GM23248 (cell line): ENCODE measurements at regions not wholly inside any gene's neighbourhood (a gene's known extent, or its start where the extent isn't known, plus 50 kb on each side); places are given as distances from the start of the nearest gene placed in this dataset.
A peak's percentile ranks its signal among the peaks of the same experiment; 100 is the strongest.

Experiments
- DNase-seq: peaks from one replicate; pipeline ENCODE4 v3.0.0-alpha.2; 2015
- H2AFZ ChIP-seq: fragments of 200-600 bp; sonication (generic); 2 replicates; pipeline ENCODE4 v1.6.1; 2016; ENCODE audit warnings: antibody characterized with exemption
- H3F3A ChIP-seq: fragments of 200-600 bp; sonication (generic); 2 replicates; pipeline ENCODE4 v1.6.1; 2016; ENCODE audit warnings: mild to moderate bottlenecking, antibody characterized with exemption, mixed run types; ENCODE audit not compliant: insufficient read depth
- H3K27ac ChIP-seq: fragments of 200-600 bp; sonication (generic); 2 replicates; pipeline ENCODE4 v1.5.1; 2016; ENCODE audit warnings: mild to moderate bottlenecking
- H3K27me3 ChIP-seq: fragments of 200-600 bp; sonication (generic); replicated peaks from 2 replicates; pipeline ENCODE4 v1.6.1; 2016; ENCODE audit warnings: mild to moderate bottlenecking; ENCODE audit not compliant: insufficient read depth
- H3K36me3 ChIP-seq: fragments of 200-600 bp; sonication (generic); 2 replicates; pipeline ENCODE4 v1.6.1; 2016; ENCODE audit warnings: low read depth, mild to moderate bottlenecking
- H3K4me1 ChIP-seq: fragments of 200-600 bp; sonication (generic); 2 replicates; pipeline ENCODE4 v1.6.1; 2016; ENCODE audit warnings: mild to moderate bottlenecking; ENCODE audit not compliant: insufficient read depth
- H3K4me2 ChIP-seq: fragments of 200-600 bp; sonication (generic); one replicate; pipeline ENCODE4 v1.6.1; 2016; ENCODE audit warnings: mild to moderate bottlenecking; ENCODE audit not compliant: unreplicated experiment
- H3K4me3 ChIP-seq: fragments of 200-600 bp; sonication (generic); 2 replicates; pipeline ENCODE4 v1.5.1; 2016; ENCODE audit warnings: mild to moderate bottlenecking
- H3K79me2 ChIP-seq: fragments of 200-600 bp; sonication (generic); 2 replicates; pipeline ENCODE4 v1.6.1; 2016; ENCODE audit warnings: mild to moderate bottlenecking; ENCODE audit not compliant: insufficient read depth
- H3K9ac ChIP-seq: fragments of 200-600 bp; sonication (generic); 2 replicates; pipeline ENCODE4 v1.6.1; 2016; ENCODE audit warnings: mild to moderate bottlenecking
- H3K9me2 ChIP-seq: fragments of 200-600 bp; sonication (generic); 2 replicates; pipeline ENCODE4 v1.6.1; 2016; ENCODE audit warnings: mixed run types, mild to moderate bottlenecking, moderate library complexity; ENCODE audit not compliant: insufficient read depth
- H3K9me3 ChIP-seq: fragments of 200-600 bp; sonication (generic); one replicate; pipeline ENCODE4 v1.6.1; 2017; ENCODE audit warnings: low read depth
- H4K20me1 ChIP-seq: fragments of 200-600 bp; sonication (generic); 2 replicates; pipeline ENCODE4 v1.6.0; 2016; ENCODE audit not compliant: insufficient read depth
- EZH2 ChIP-seq: fragments of 200-600 bp; sonication (generic); IDR thresholded peaks from 2 replicates; pipeline ENCODE4 v1.6.1; 2018; ENCODE audit warnings: antibody characterized with exemption, mild to moderate bottlenecking; ENCODE audit not compliant: insufficient read depth, poor library complexity, severe bottlenecking
- EZH2phosphoT487 ChIP-seq: fragments of 200-600 bp; sonication (generic); IDR thresholded peaks from 2 replicates; pipeline ENCODE4 v1.6.1; 2018; ENCODE audit warnings: antibody characterized with exemption, moderate library complexity, mild to moderate bottlenecking, low read depth; ENCODE audit not compliant: insufficient read depth
- WGBS, 2 experiments: methylation state at CpG; one replicate each; pipeline ENCODE4 v1.1.6; 2015 to 2017; ENCODE audit warnings: low lambda C conversion rate in 2 of 2, low coverage in 1 of 2; ENCODE audit errors: missing lambda C conversion rate in 2 of 2; 5-methylcytosine and 5-hydroxymethylcytosine counted together
- in situ Hi-C: fragments of 300-500 bp; cut with MboI; formaldehyde crosslinking; loops from 2 replicates; pipeline ENCODE4 v1.15.0; 2020

- Histone ChIP-seq H3K4me3 (no peak overlapping the region), H4K20me1 (no peaks in the 10 kb centered on the region), H3K9me3 (no peaks in the 10 kb centered on the region), H3F3A (no peaks in the 10 kb centered on the region), H3K9me2 (no peaks in the 10 kb centered on the region), H3K27ac (no peak overlapping the region), H3K79me2 (no peaks in the 10 kb centered on the region), H3K9ac (no peak overlapping the region), H3K36me3 (no peaks in the 10 kb centered on the region), H3K4me2 (no peak overlapping the region), H3K4me1 (no peaks in the 10 kb centered on the region), H2AFZ (no peak overlapping the region), H3K27me3 (no peaks in the 10 kb centered on the region)
- TF ChIP-seq EZH2phosphoT487 = no peak
- TF ChIP-seq EZH2 = no peak
- in situ Hi-C loops = no loop called here
- no peak for DNase-seq
These were observed 123.8 kb downstream of the BARHL2 start for GRCh38 chr1:90593312-90593711.

- DNase-seq = no peak
- Histone ChIP-seq H3K4me2 (no peak overlapping the region), H3K79me2 (no peaks in the 10 kb centered on the region), H3K4me1 (no peaks in the 10 kb centered on the region), H3K27me3 (no peaks in the 10 kb centered on the region), H2AFZ (no peak overlapping the region), H4K20me1 (no peaks in the 10 kb centered on the region), H3K27ac (no peak overlapping the region), H3K9me3 (no peaks in the 10 kb centered on the region), H3F3A (no peaks in the 10 kb centered on the region), H3K9ac (no peak overlapping the region), H3K36me3 (no peaks in the 10 kb centered on the region), H3K4me3 (no peak overlapping the region), H3K9me2 (no peaks in the 10 kb centered on the region)
- in situ Hi-C loops = no loop called here
- 56 to 60% methylated on average over 10 of the region's 10 CpGs for WGBS, 2 experiments
- TF ChIP-seq EZH2phosphoT487 = no peak
- no peak for TF ChIP-seq EZH2
These were observed 125.1 kb downstream of the BARHL2 start for GRCh38 chr1:90591970-90592356.

GRCh38 chr1:90591355-90591969, 125.6 kb downstream of the BARHL2 start:
- WGBS, 2 experiments = 29 to 40% methylated on average over 8 of the region's 8 CpGs
- H4K20me1 ChIP-seq = no peaks in the 10 kb centered on the region
- DNase-seq = no peak
- H3K79me2 ChIP-seq = no peaks in the 10 kb centered on the region
- no peak overlapping the region for H3K4me3 ChIP-seq
- H3K9ac ChIP-seq = no peak overlapping the region
- H3K36me3 ChIP-seq = no peaks in the 10 kb centered on the region
- no peak overlapping the region for H2AFZ ChIP-seq
- in situ Hi-C loops = no loop called here
- no peaks in the 10 kb centered on the region for H3K4me1 ChIP-seq
- TF ChIP-seq EZH2phosphoT487 (no peak), EZH2 (no peak)
- H3K27ac ChIP-seq = no peak overlapping the region
- no peak overlapping the region for H3K4me2 ChIP-seq
- H3F3A ChIP-seq = no peaks in the 10 kb centered on the region
- H3K9me3 ChIP-seq = no peaks in the 10 kb centered on the region
- no peaks in the 10 kb centered on the region for H3K27me3 ChIP-seq
- H3K9me2 ChIP-seq = no peaks in the 10 kb centered on the region

- Histone ChIP-seq H3K9me3 (no peaks in the 10 kb centered on the region), H3K36me3 (no peaks in the 10 kb centered on the region), H3K27me3 (0 out of 2 replicates have a peak, but pooled peaks cover 4% of the 10 kb centered on the region), H3K4me3 (no peak overlapping the region), H3K9ac (no peak overlapping the region), H3K27ac (no peak overlapping the region), H3K4me1 (no peaks in the 10 kb centered on the region), H3K79me2 (no peaks in the 10 kb centered on the region), H2AFZ (no peak overlapping the region), H3K4me2 (no peak overlapping the region), H4K20me1 (no peaks in the 10 kb centered on the region), H3K9me2 (no peaks in the 10 kb centered on the region), H3F3A (no peaks in the 10 kb centered on the region)
- in situ Hi-C loops = no loop called here
- 12 to 25% methylated on average over 3 of the region's 3 CpGs for WGBS, 2 experiments
- no peak for DNase-seq
- TF ChIP-seq EZH2phosphoT487 = no peak
These were observed 136.9 kb downstream of the BARHL2 start for GRCh38 chr1:90580176-90580575.

- in situ Hi-C loops = no loop called here
- 23 to 24% methylated on average over 3 of the region's 3 CpGs for WGBS, 2 experiments
These were observed 137.8 kb downstream of the BARHL2 start for GRCh38 chr1:90579212-90579802.

More at GRCh38 chr1:90579212-90579802, 137.8 kb downstream of the BARHL2 start:
- no peak overlapping the region for H3K4me3 ChIP-seq
- no peaks in the 10 kb centered on the region for H3F3A ChIP-seq
- H3K79me2 ChIP-seq = no peaks in the 10 kb centered on the region
- no peak overlapping the region for H3K4me2 ChIP-seq
- no peaks in the 10 kb centered on the region for H4K20me1 ChIP-seq
- no peaks in the 10 kb centered on the region for H3K9me3 ChIP-seq
- TF ChIP-seq EZH2phosphoT487 (no peak), EZH2 (no peak)
- 0 out of 2 replicates have a peak, but pooled peaks cover 4% of the 10 kb centered on the region for H3K27me3 ChIP-seq
- H3K9me2 ChIP-seq = no peaks in the 10 kb centered on the region
- no peak overlapping the region for H3K9ac ChIP-seq
- peak; percentile 61 for DNase-seq
- H3K4me1 ChIP-seq = no peaks in the 10 kb centered on the region
- no peaks in the 10 kb centered on the region for H3K36me3 ChIP-seq
- no peak overlapping the region for H2AFZ ChIP-seq
- H3K27ac ChIP-seq = no peak overlapping the region
